ENCODE measurements at regions not wholly inside any gene's neighbourhood (a gene's known extent, or its start where the extent isn't known, plus 50 kb on each side); places are given as distances from the start of the nearest gene placed in this dataset.

GRCh38 chr3:31408720-31409119, 124.0 kb upstream of the STT3B start:
- TF ChIP-seq EP300 (IDR thresholded peaks at IDR 0.05) (no peak), POLR2AphosphoS5 (IDR thresholded peaks at IDR 0.05) (no peak), POLR2A (IDR thresholded peaks at IDR 0.05) (no peak)
- TF ChIP-seq, protein P1, sequence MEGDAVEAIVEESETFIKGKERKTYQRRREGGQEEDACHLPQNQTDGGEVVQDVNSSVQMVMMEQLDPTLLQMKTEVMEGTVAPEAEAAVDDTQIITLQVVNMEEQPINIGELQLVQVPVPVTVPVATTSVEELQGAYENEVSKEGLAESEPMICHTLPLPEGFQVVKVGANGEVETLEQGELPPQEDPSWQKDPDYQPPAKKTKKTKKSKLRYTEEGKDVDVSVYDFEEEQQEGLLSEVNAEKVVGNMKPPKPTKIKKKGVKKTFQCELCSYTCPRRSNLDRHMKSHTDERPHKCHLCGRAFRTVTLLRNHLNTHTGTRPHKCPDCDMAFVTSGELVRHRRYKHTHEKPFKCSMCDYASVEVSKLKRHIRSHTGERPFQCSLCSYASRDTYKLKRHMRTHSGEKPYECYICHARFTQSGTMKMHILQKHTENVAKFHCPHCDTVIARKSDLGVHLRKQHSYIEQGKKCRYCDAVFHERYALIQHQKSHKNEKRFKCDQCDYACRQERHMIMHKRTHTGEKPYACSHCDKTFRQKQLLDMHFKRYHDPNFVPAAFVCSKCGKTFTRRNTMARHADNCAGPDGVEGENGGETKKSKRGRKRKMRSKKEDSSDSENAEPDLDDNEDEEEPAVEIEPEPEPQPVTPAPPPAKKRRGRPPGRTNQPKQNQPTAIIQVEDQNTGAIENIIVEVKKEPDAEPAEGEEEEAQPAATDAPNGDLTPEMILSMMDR (IDR thresholded peaks at IDR 0.05), result no peak
- 90 to 97% methylated on average over 3 of the region's 3 CpGs for WGBS, 2 donors (ENCODE audit: low coverage in 1 of 2)

DNA sequence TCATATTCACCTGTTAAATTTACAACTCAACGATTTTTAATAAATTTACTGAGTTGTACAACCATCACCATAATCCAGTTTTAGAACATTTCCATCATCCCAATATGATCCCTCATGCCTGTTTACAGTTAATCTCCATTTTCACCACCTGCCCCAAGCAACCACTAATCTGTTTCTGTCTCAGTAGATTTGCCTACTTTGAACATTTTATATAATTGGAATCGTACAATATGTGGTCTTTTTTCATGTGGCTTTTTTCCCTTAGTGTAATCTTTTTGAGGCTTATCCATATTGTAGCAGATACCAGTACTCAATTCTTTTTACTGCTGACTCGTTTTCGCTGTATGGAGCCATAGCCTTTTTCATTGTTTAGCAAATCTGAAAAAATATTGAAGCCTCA, 123.3 kb upstream of the STT3B start:
- Histone ChIP-seq H3K36me3 (no peaks in the 10 kb centered on the region), H3K4me3 (no peak overlapping the region), H3K9me3 (no peaks in the 10 kb centered on the region), H3K4me1 (peaks cover 0 to 6% (median 0%) of the 10 kb centered on the region in 3 donors), H3K27me3 (no peaks in the 10 kb centered on the region), H3K27ac (no peak overlapping the region)
- 89 to 93% methylated on average over 3 to 4 of the region's 4 CpGs for whole genome bisulfite sequencing, 2 donors (ENCODE audit: low coverage in 1 of 2)
- TF ChIP-seq POLR2A (IDR thresholded peaks at IDR 0.05) (no peak), EP300 (IDR thresholded peaks at IDR 0.05) (no peak), POLR2AphosphoS5 (IDR thresholded peaks at IDR 0.05) (no peak)
- TF ChIP-seq, protein P1 (IDR thresholded peaks at IDR 0.05), result no peak
- no peak for ATAC-seq

More at GRCh38 chr3:31408720-31409119, 124.0 kb upstream of the STT3B start:
- H3K4me3 ChIP-seq, result no peak overlapping the region
- H3K27me3 ChIP-seq, result no peaks in the 10 kb centered on the region
- no peak overlapping the region for H3K27ac ChIP-seq
- ATAC-seq, result no peak
- peaks cover 0 to 6% (median 0%) of the 10 kb centered on the region in 3 donors for H3K4me1 ChIP-seq
- H3K36me3 ChIP-seq, result no peaks in the 10 kb centered on the region
- no peaks in the 10 kb centered on the region for H3K9me3 ChIP-seq

DNA sequence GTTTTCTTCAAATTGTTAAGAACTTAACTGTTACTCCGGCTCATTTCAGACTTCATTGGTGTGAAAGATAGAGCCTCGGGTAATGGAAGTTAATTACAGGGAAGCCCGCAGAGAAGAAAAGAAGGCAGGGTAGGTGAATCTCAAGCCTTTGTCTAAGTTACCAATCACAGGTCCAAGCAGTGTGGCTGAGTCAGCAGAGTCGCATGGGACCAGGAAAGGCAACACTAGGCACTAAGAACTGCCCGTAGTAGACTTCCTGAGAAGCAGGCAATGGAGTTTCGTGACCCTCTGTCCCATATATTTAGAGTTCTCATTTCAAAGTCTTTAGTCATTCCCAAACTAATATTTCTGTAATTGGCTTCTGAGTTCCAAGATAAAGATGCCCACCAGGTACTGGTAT, 122.9 kb upstream of the STT3B start:
- H3K36me3 ChIP-seq, result no peaks in the 10 kb centered on the region
- 83 to 95% methylated on average over 4 to 6 of the region's 6 CpGs for WGBS, 2 donors (ENCODE audit: low coverage in 1 of 2)
- H3K9me3 ChIP-seq, result no peaks in the 10 kb centered on the region
- H3K27ac ChIP-seq, result no peak overlapping the region
- no peak overlapping the region for H3K4me3 ChIP-seq
- TF ChIP-seq, protein P1 (IDR thresholded peaks at IDR 0.05), result no peak
- TF ChIP-seq EP300 (IDR thresholded peaks at IDR 0.05) (no peak), POLR2A (IDR thresholded peaks at IDR 0.05) (no peak), POLR2AphosphoS5 (IDR thresholded peaks at IDR 0.05) (no peak)
- no peaks in the 10 kb centered on the region for H3K27me3 ChIP-seq
- H3K4me1 ChIP-seq, result peaks cover 0 to 6% (median 0%) of the 10 kb centered on the region in 3 donors
- no peak for ATAC-seq

GRCh38 chr3:31410411-31410810, 122.3 kb upstream of the STT3B start:
- H3K4me1 ChIP-seq, result peaks cover 0 to 4% (median 0%) of the 10 kb centered on the region in 3 donors
- H3K9me3 ChIP-seq, result no peaks in the 10 kb centered on the region
- TF ChIP-seq, protein P1 (IDR thresholded peaks at IDR 0.05), result no peak
- TF ChIP-seq POLR2A (IDR thresholded peaks at IDR 0.05), result no peak
- no peak for TF ChIP-seq EP300 (IDR thresholded peaks at IDR 0.05)
- TF ChIP-seq POLR2AphosphoS5 (IDR thresholded peaks at IDR 0.05), result no peak
- ATAC-seq, result no peak
- WGBS, 2 donors (ENCODE audit: low coverage in 1 of 2), result 67 to 82% methylated on average over 2 to 3 of the region's 3 CpGs
- no peak overlapping the region for H3K27ac ChIP-seq
- H3K27me3 ChIP-seq, result no peaks in the 10 kb centered on the region
- H3K36me3 ChIP-seq, result no peaks in the 10 kb centered on the region
- no peak overlapping the region for H3K4me3 ChIP-seq

DNA sequence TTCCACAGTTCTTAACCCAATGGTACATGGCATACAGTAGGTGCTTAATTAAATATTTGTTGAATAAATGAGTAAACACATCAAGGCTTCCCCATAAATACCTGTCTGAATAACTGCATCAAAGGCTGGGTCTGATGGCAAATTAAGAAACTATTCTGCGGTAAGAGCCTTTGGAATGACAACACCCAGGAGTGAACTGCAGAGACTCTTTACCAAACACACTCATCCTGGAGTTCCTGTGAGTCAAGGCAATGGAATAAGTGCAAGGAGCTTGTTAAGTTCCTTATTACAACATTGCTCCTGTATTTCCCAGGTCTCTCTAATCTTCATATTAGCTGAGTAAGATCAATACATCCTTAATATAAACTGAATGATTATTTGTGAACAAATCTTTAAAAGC, 119.9 kb upstream of the STT3B start:
- Histone ChIP-seq H3K9me3 (no peaks in the 10 kb centered on the region), H3K4me1 (no peaks in the 10 kb centered on the region), H3K27ac (no peak overlapping the region), H3K36me3 (no peaks in the 10 kb centered on the region), H3K4me3 (no peak overlapping the region), H3K27me3 (no peaks in the 10 kb centered on the region)
- 78 to 100% methylated on average over 1 of the region's 1 CpG for WGBS, 2 donors (ENCODE audit: low coverage in 1 of 2)
- ATAC-seq, result no peak
- TF ChIP-seq EP300 (IDR thresholded peaks at IDR 0.05), result no peak
- TF ChIP-seq, protein P1 (IDR thresholded peaks at IDR 0.05), result no peak
- TF ChIP-seq POLR2A (IDR thresholded peaks at IDR 0.05), result no peak
- no peak for TF ChIP-seq POLR2AphosphoS5 (IDR thresholded peaks at IDR 0.05)
